IMR-90 (cell line): ENCODE measurements at regions not wholly inside any gene's neighbourhood (a gene's known extent, or its start where the extent isn't known, plus 50 kb on each side); places are given as distances from the start of the nearest gene placed in this dataset.

Experiments
- ATAC-seq: fragments of 200-7000 bp; cut with Tn5 transposase; 2 replicates; pipeline ENCODE4 v1.9.1; 2020; ENCODE audit warnings: low read depth, mild to moderate bottlenecking, moderate library complexity
- BruUV-seq: library from RNA; stranded (reverse); fragments of 400-500 nt; replicated peaks from 2 replicates; lab custom pipeline; 2021; lab: Mats Ljungman, UMichigan
- CTCF ChIA-PET: fragments of 300-600 bp; formaldehyde crosslinking; extraction: SDS; loops from one replicate; lab custom pipeline; 2021; ENCODE audit warnings: antibody characterized with exemption; lab: Yijun Ruan, JAX
- POLR2A ChIA-PET: fragments of 300-600 bp; sonication (Branson Sonifier 250); formaldehyde crosslinking; loops from one replicate; lab custom pipeline; 2022; ENCODE audit warnings: antibody characterized with exemption; ENCODE audit not compliant: unreplicated experiment; lab: Charles Lee
- DNase-seq: peaks from one replicate; pipeline ENCODE4 v3.0.0; 2013
- H2AFZ ChIP-seq: replicated peaks from 2 replicates; pipeline ENCODE3; 2013; ENCODE audit warnings: low read length, mild to moderate bottlenecking; ENCODE audit not compliant: poor library complexity
- H2AK5ac ChIP-seq: 2 replicates; pipeline ENCODE4 v1.6.1; 2013; ENCODE audit warnings: low read depth, low read length, inconsistent platforms
- H2AK9ac ChIP-seq: replicated peaks from 2 replicates; pipeline ENCODE3; 2013; ENCODE audit warnings: mild to moderate bottlenecking, low read depth, low read length, moderate library complexity; ENCODE audit not compliant: poor library complexity
- H2BK120ac ChIP-seq: 2 replicates; pipeline ENCODE4 v1.6.1; 2013; ENCODE audit warnings: low read depth, low read length, inconsistent platforms
- H2BK15ac ChIP-seq: 3 replicates; pipeline ENCODE4 v1.6.1; 2013; ENCODE audit warnings: low read depth, low read length, inconsistent platforms
- H2BK20ac ChIP-seq: 2 replicates; pipeline ENCODE4 v1.6.1; 2013; ENCODE audit warnings: low read depth, mild to moderate bottlenecking, inconsistent platforms, low read length, moderate library complexity
- H2BK5ac ChIP-seq: 2 replicates; pipeline ENCODE4 v1.6.1; 2013; ENCODE audit warnings: mild to moderate bottlenecking, low read depth, low read length, inconsistent platforms; ENCODE audit not compliant: poor library complexity, severe bottlenecking
- H3K14ac ChIP-seq: replicated peaks from 2 replicates; pipeline ENCODE4 v1.6.1; 2013; ENCODE audit warnings: low read depth, low read length, inconsistent platforms
- H3K18ac ChIP-seq: 2 replicates; pipeline ENCODE4 v1.6.1; 2013; ENCODE audit warnings: low read depth, low read length, control low read depth
- H3K23ac ChIP-seq: 2 replicates; pipeline ENCODE4 v1.6.1; 2013; ENCODE audit warnings: low read depth, low read length, inconsistent platforms
- H3K27ac ChIP-seq: 2 replicates; pipeline ENCODE4 v1.5.1; 2013; ENCODE audit warnings: mild to moderate bottlenecking, control low read depth, low read length; ENCODE audit not compliant: insufficient read depth
- H3K27me3 ChIP-seq: 2 replicates; pipeline ENCODE4 v1.6.1; 2013; ENCODE audit warnings: low read length; ENCODE audit not compliant: control insufficient read depth, insufficient read depth
- H3K36me3 ChIP-seq: 2 replicates; pipeline ENCODE4 v1.6.1; 2013; ENCODE audit warnings: low read length, mixed read lengths; ENCODE audit not compliant: control insufficient read depth, insufficient read depth
- H3K4ac ChIP-seq: 2 replicates; pipeline ENCODE4 v1.6.1; 2013; ENCODE audit warnings: low read depth, low read length, inconsistent platforms
- H3K4me1 ChIP-seq: 2 replicates; pipeline ENCODE4 v1.6.1; 2013; ENCODE audit warnings: low read length, mixed read lengths; ENCODE audit not compliant: control insufficient read depth, insufficient read depth
- H3K4me2 ChIP-seq: 2 replicates; pipeline ENCODE4 v1.6.1; 2013; ENCODE audit warnings: low read depth, mild to moderate bottlenecking, control low read depth, low read length, moderate library complexity
- H3K4me3 ChIP-seq: 2 replicates; pipeline ENCODE4 v1.5.1; 2013; ENCODE audit warnings: low read depth, mild to moderate bottlenecking, control low read depth, low read length, moderate library complexity; ENCODE audit not compliant: insufficient read depth
- H3K56ac ChIP-seq: 2 replicates; pipeline ENCODE4 v1.6.1; 2013; ENCODE audit warnings: low read length, inconsistent platforms; ENCODE audit not compliant: insufficient read depth; ENCODE audit errors: extremely low read depth
- H3K79me1 ChIP-seq, 2 experiments: 2 replicates each; pipeline ENCODE4 v1.6.1; 2013; ENCODE audit warnings: low read length in 2 of 2, inconsistent platforms in 1 of 2, low read depth in 1 of 2
- H3K9ac ChIP-seq: 2 replicates; pipeline ENCODE4 v1.6.1; 2013; ENCODE audit warnings: low read depth, low read length, control low read depth
- H3K9me1 ChIP-seq: 2 replicates; pipeline ENCODE4 v1.6.1; 2013; ENCODE audit warnings: low read length, inconsistent platforms; ENCODE audit not compliant: insufficient read depth
- H3K9me3 ChIP-seq: 2 replicates; pipeline ENCODE4 v1.6.1; 2013; ENCODE audit warnings: low read length; ENCODE audit not compliant: control insufficient read depth, insufficient read depth
- H4K20me1 ChIP-seq: 2 replicates; pipeline ENCODE4 v1.6.1; 2013; ENCODE audit warnings: low read length, inconsistent platforms; ENCODE audit not compliant: insufficient read depth
- H4K5ac ChIP-seq: 2 replicates; pipeline ENCODE4 v1.6.1; 2013; ENCODE audit warnings: mild to moderate bottlenecking, low read depth, low read length, control low read depth
- H4K8ac ChIP-seq, 2 experiments: 2 replicates each; pipeline ENCODE4 v1.6.1; 2013; ENCODE audit warnings: low read depth in 2 of 2, low read length in 2 of 2, control low read depth in 1 of 2, inconsistent platforms in 1 of 2
- H4K91ac ChIP-seq: 2 replicates; pipeline ENCODE4 v1.6.1; 2013; ENCODE audit warnings: low read depth, low read length, inconsistent platforms; ENCODE audit not compliant: insufficient read depth
- BHLHE40 ChIP-seq: fragments of 150-350 bp; IDR thresholded peaks from 2 replicates; pipeline ENCODE4 v1.6.1; 2016; ENCODE audit warnings: mild to moderate bottlenecking, low read depth, low read length
- WGBS, 2 experiments: methylation state at CpG; one replicate each; pipeline versions ENCODE4 v1.1.5 to v1.1.7; 2013; ENCODE audit warnings: missing lambda C conversion rate in 2 of 2; ENCODE audit not compliant: insufficient read length in 1 of 2; ENCODE audit errors: extremely low coverage in 2 of 2; 5-methylcytosine and 5-hydroxymethylcytosine counted together
- dilution Hi-C: fragments of 300-500 bp; cut with HindIII; formaldehyde crosslinking; loops from one replicate; pipeline ENCODE4 v1.14.3; 2018; ENCODE audit warnings: low sequenced_read_pairs; ENCODE audit not compliant: unreplicated experiment
- in situ Hi-C: fragments of 300-500 bp; cut with MboI; formaldehyde crosslinking; loops from 3 replicates; pipeline ENCODE4 v1.14.3; 2019; ENCODE audit warnings: low sequenced_read_pairs, inconsistent platforms, mixed read lengths
- intact Hi-C: fragments of 100-400 bp; cut with micrococcal nuclease; formaldehyde crosslinking; loops from 2 replicates; pipeline ENCODE4 v1.10.0; 2022

GRCh38 chr2:545228-545627 is 132.0 kb downstream of the TMEM18 start:
- Histone ChIP-seq H3K27ac (no peak overlapping the region), H2BK120ac (no peak overlapping the region), H4K20me1 (no peaks in the 10 kb centered on the region), H2AFZ (no peak overlapping the region), H2AK9ac (no peak overlapping the region), H4K8ac (no peak overlapping the region), H3K23ac (no peak overlapping the region), H3K4me3 (no peak overlapping the region), H2AK5ac (no peak overlapping the region), H3K9ac (no peak overlapping the region), H3K14ac (no peak overlapping the region), H3K27me3 (no peaks in the 10 kb centered on the region), H3K18ac (no peak overlapping the region), H4K91ac (no peak overlapping the region), H3K56ac (no peak overlapping the region), H3K9me3 (peaks cover 27% of the 10 kb centered on the region), H2BK5ac (no peak overlapping the region), H3K4me2 (no peak overlapping the region), H3K36me3 (no peaks in the 10 kb centered on the region), H3K79me1 (no peaks in the 10 kb centered on the region), H2BK15ac (no peak overlapping the region), H3K4me1 (no peaks in the 10 kb centered on the region), H3K9me1 (no peaks in the 10 kb centered on the region), H4K5ac (no peak overlapping the region), H3K4ac (no peak overlapping the region), H2BK20ac (no peak overlapping the region)
- TF ChIP-seq BHLHE40, result no peak
- 72% methylated on average over 9 of the region's 12 CpGs; no CpG with 5 or more reads in 1 of the 2 experiments for WGBS, 2 experiments
- ChIA-PET POLR2A (no interaction called here), CTCF (no interaction called here)
- dilution Hi-C loops, result no loop called here
- intact Hi-C loops, result no loop called here
- BruUV-seq, result no TSS peak
- ATAC-seq, result no peak
- in situ Hi-C loops, result no loop called here
- no peak for DNase-seq
